WERI-Rb-1 (cell line): ENCODE measurements at regions not wholly inside any gene's neighbourhood (a gene's known extent, or its start where the extent isn't known, plus 50 kb on each side); places are given as distances from the start of the nearest gene placed in this dataset.

Source experiments
- DNase-seq: peaks from one replicate; pipeline ENCODE4 v3.0.0-alpha.2; 2020
- H3K27ac ChIP-seq: fragments of 250-450 bp; sonication (Bioruptor Pico); 2 replicates; pipeline ENCODE4 v1.5.1; 2020; ENCODE audit warnings: mild to moderate bottlenecking, moderate library complexity
- H3K27me3 ChIP-seq: fragments of 250-450 bp; sonication (Bioruptor Pico); 2 replicates; pipeline ENCODE4 v1.5.1; 2021; ENCODE audit warnings: mild to moderate bottlenecking, low read depth, moderate library complexity; ENCODE audit not compliant: insufficient read depth, severe bottlenecking
- H3K36me3 ChIP-seq: fragments of 250-450 bp; sonication (Bioruptor Pico); 2 replicates; pipeline ENCODE4 v1.5.1; 2020; ENCODE audit warnings: mild to moderate bottlenecking, moderate library complexity
- H3K4me3 ChIP-seq: 2 replicates; pipeline ENCODE4 v1.5.1; 2011; ENCODE audit warnings: low read depth, mild to moderate bottlenecking, control low read depth, low read length
- H3K9me3 ChIP-seq: fragments of 250-450 bp; sonication (Bioruptor Pico); 2 replicates; pipeline ENCODE4 v1.5.1; 2021; ENCODE audit warnings: mild to moderate bottlenecking, moderate library complexity; ENCODE audit not compliant: severe bottlenecking
- TF ChIP-seq, protein P1 (sequence below): IDR thresholded peaks from 2 replicates; pipeline ENCODE4 v1.5.1; 2011; ENCODE audit warnings: low read depth, mild to moderate bottlenecking, control low read depth, inconsistent platforms, low read length

DNA sequence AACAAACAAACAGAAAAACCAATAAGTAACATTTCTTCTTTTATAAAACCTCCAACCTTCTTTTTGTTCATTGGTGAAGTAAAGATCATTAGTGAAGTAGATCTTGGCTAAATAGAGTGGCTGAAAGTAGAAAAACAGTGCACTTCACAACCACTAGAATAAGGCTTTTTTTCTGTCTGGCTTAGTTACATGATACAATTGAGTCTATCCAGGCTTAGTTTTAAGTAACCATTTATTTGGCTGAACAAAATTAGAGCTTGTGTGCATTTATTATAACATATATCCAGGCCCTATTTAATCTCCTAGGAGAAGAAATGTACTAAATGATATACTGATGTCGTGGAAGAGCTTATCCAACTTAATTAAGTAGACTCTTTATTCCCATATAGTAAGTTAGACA, 65.8 kb upstream of the STK38L start:
- Histone ChIP-seq H3K27me3 (no peaks in the 10 kb centered on the region), H3K36me3 (no peaks in the 10 kb centered on the region), H3K27ac (no peak overlapping the region), H3K4me3 (no peak overlapping the region), H3K9me3 (no peaks in the 10 kb centered on the region)
- DNase-seq: no peak
- TF ChIP-seq, protein P1, sequence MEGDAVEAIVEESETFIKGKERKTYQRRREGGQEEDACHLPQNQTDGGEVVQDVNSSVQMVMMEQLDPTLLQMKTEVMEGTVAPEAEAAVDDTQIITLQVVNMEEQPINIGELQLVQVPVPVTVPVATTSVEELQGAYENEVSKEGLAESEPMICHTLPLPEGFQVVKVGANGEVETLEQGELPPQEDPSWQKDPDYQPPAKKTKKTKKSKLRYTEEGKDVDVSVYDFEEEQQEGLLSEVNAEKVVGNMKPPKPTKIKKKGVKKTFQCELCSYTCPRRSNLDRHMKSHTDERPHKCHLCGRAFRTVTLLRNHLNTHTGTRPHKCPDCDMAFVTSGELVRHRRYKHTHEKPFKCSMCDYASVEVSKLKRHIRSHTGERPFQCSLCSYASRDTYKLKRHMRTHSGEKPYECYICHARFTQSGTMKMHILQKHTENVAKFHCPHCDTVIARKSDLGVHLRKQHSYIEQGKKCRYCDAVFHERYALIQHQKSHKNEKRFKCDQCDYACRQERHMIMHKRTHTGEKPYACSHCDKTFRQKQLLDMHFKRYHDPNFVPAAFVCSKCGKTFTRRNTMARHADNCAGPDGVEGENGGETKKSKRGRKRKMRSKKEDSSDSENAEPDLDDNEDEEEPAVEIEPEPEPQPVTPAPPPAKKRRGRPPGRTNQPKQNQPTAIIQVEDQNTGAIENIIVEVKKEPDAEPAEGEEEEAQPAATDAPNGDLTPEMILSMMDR: no peak

DNA sequence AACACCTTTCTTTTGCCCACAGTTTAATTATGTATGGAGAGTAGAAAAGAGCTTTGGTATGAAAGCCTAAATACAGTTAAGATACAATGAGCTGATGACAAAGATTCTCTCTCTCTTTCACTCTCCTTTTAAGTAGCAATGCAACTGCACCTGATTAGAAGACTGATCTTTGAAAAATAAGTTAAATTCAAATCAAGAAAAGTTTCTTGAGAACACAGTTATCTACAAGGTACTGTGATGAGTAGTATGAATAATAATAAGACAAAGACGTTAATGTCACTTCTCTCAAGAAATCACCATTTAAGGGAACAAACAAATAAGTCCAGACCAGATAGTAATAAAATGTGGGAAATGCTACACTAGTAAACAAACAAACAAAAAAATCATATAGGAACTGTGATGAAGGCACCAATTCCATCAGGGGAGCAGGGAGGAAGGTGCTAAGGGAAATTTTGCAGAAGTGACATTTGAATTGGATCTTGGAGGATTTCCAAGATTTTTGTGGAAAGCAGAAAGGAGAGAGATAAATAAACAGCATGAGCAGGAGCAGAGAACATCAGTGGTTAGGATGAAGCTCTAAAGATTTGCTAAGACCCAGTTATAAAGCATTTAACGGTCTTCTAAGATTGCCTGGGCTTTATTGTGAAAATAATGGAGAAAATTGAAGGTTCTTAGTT, 65.2 kb upstream of the STK38L start:
- TF ChIP-seq, protein P1: no peak
- Histone ChIP-seq H3K36me3 (no peaks in the 10 kb centered on the region), H3K4me3 (no peak overlapping the region), H3K27me3 (no peaks in the 10 kb centered on the region), H3K27ac (no peak overlapping the region), H3K9me3 (no peaks in the 10 kb centered on the region)
- DNase-seq: no peak

DNA sequence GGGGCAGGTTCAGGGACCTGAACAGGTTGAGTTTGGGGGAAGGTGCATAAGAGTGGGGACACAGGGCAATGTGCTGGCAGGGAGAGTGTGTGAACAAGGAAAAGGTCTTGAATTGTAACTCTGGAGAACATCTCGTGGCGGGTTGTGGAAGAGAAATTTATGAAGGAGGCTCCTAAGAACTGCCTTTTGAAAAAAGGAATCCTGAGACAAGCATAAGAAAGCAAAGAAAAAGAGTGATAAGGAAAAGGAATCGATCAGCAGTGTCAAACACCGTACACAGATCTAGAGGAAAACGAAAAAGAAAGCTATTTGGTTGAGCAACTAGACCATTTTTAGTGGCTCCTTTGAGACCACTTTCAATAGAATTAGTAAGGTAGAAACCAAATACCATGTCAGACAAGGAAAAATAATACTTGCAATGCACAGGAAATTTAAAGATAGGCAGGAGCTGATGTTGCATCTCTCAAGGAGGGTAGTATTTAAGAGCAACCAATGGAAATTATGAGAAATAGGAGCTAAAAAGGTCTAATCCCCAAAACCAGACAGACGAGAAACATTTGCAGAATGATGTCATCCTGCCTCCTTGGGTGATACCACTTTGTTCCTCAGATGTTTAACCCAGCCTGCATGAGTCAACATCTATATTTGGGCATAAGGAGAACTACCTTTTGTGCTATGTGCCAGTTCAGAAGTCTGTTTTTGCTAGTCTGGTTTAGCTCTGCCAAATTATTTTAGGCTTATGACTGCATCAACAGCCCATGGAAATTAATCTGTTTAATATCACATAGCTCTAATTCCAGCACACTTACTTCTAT, 64.5 kb upstream of the STK38L start:
- Histone ChIP-seq H3K27me3 (no peaks in the 10 kb centered on the region), H3K9me3 (no peaks in the 10 kb centered on the region), H3K36me3 (no peaks in the 10 kb centered on the region), H3K27ac (no peak overlapping the region), H3K4me3 (no peak overlapping the region)
- TF ChIP-seq, protein P1: no peak
- no peak for DNase-seq

DNA sequence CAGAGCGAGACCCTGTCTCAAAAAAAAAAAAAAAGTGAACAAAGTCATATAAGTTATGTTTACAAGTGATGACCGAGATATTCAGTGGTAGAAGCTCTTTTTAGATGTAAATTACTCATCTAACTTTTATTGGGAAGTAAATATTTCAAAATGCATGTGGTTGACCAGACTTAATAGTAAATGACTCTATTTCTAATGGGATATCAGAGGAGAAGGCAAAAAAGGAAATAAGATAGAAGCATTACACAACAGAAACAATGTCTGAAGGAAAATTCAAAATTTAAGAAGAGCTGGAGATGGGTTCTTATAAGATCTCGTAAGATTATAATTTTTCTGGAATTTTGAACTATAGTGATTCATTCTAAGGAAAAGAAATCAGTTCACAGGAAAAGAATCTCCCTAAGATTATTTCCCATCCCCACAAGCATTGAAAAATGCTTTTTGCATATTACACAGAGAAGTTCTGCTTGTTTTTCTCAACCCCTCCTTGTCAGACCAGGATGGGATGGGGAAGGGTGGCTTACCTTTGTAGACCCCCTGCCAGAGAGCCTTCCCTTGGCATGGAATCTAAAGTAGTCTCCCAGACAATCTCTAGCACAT, 63.1 kb upstream of the STK38L start:
- TF ChIP-seq, protein P1: no peak
- Histone ChIP-seq H3K27me3 (no peaks in the 10 kb centered on the region), H3K36me3 (no peaks in the 10 kb centered on the region), H3K27ac (no peak overlapping the region), H3K4me3 (no peak overlapping the region), H3K9me3 (no peaks in the 10 kb centered on the region)
- DNase-seq: no peak

DNA sequence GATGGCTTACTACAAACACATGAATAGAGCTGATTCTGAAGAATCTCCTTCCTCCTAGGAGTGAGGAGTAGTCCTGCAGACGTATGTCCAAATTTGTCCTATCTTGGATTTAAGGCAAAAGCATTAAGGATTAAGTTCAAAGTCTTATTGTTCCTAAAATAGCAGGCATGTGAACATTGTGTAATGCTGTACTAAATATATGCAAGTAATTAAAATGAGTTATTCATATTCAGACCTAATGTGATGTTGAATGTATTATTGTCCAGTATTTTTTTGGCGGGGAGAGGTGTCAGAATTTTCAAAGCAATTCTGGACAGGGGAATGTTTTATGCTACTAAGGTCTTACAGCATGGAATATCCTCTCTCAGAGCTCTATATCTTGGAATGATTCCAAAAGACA, 60.7 kb upstream of the STK38L start:
- Histone ChIP-seq H3K9me3 (no peaks in the 10 kb centered on the region), H3K4me3 (no peak overlapping the region), H3K36me3 (no peaks in the 10 kb centered on the region), H3K27me3 (no peaks in the 10 kb centered on the region), H3K27ac (no peak overlapping the region)
- no peak for DNase-seq
- TF ChIP-seq, protein P1: no peak
